OCI-LY1 (cell line): ENCODE measurements at regions not wholly inside any gene's neighbourhood (a gene's known extent, or its start where the extent isn't known, plus 50 kb on each side); places are given as distances from the start of the nearest gene placed in this dataset.

ENCODE experiments used
- H2AFZ ChIP-seq: fragments of 200-600 bp; sonication (generic), shearing (Covaris generic); 2 replicates; pipeline ENCODE4 v1.6.0; 2014; ENCODE audit warnings: antibody characterized with exemption, mild to moderate bottlenecking, low read length
- H3F3A ChIP-seq: fragments of 200-600 bp; sonication (generic), shearing (Covaris generic); 2 replicates; pipeline ENCODE4 v1.6.0; 2014; ENCODE audit warnings: mild to moderate bottlenecking, antibody characterized with exemption, low read length, moderate library complexity; ENCODE audit not compliant: insufficient read depth
- H3K27ac ChIP-seq: fragments of 200-600 bp; sonication (generic); 2 replicates; pipeline ENCODE4 v1.5.1; 2014; ENCODE audit warnings: low read length, mixed run types, mild to moderate bottlenecking, low read depth; ENCODE audit not compliant: poor library complexity, severe bottlenecking
- H3K27me3 ChIP-seq: fragments of 200-600 bp; sonication (generic); 2 replicates; pipeline ENCODE4 v1.6.0; 2014; ENCODE audit warnings: antibody characterized with exemption, mild to moderate bottlenecking, low read length, moderate library complexity; ENCODE audit not compliant: insufficient read depth
- H3K36me3 ChIP-seq: fragments of 200-600 bp; sonication (generic); 2 replicates; pipeline ENCODE4 v1.6.1; 2014; ENCODE audit warnings: mild to moderate bottlenecking, antibody characterized with exemption, low read length, moderate library complexity, mixed read lengths; ENCODE audit not compliant: insufficient read depth
- H3K4me1 ChIP-seq: fragments of 200-600 bp; sonication (generic); 2 replicates; pipeline ENCODE4 v1.5.1; 2014; ENCODE audit warnings: mild to moderate bottlenecking, low read length, moderate library complexity; ENCODE audit not compliant: insufficient read depth, severe bottlenecking
- H3K4me2 ChIP-seq: fragments of 200-600 bp; sonication (generic), shearing (Covaris generic); 2 replicates; pipeline ENCODE4 v1.6.1; 2014; ENCODE audit warnings: low read length
- H3K4me3 ChIP-seq: fragments of 200-600 bp; sonication (generic); 2 replicates; pipeline ENCODE4 v1.5.1; 2014; ENCODE audit warnings: low read length, low read depth, mild to moderate bottlenecking, mixed read lengths; ENCODE audit not compliant: poor library complexity, severe bottlenecking
- H3K79me2 ChIP-seq: fragments of 200-600 bp; shearing (Covaris generic); 2 replicates; pipeline ENCODE4 v1.6.1; 2016; ENCODE audit warnings: mixed run types, low read length, mixed read lengths; ENCODE audit not compliant: insufficient read depth
- H3K9ac ChIP-seq: fragments of 200-600 bp; sonication (generic), shearing (Covaris generic); 2 replicates; pipeline ENCODE4 v1.6.1; 2014; ENCODE audit warnings: mild to moderate bottlenecking, low read length, mixed read lengths
- H3K9me2 ChIP-seq: fragments of 200-600 bp; sonication (generic), shearing (Covaris generic); 2 replicates; pipeline ENCODE4 v1.6.1; 2014; ENCODE audit warnings: low read depth, mild to moderate bottlenecking, low read length, mixed read lengths
- H3K9me3 ChIP-seq: fragments of 200-600 bp; shearing (Covaris generic); 2 replicates; pipeline ENCODE4 v1.6.1; 2014; ENCODE audit warnings: low read length, mixed read lengths
- H4K20me1 ChIP-seq: fragments of 200-600 bp; sonication (generic), shearing (Covaris generic); 2 replicates; pipeline ENCODE4 v1.6.0; 2016; ENCODE audit warnings: mild to moderate bottlenecking, low read length; ENCODE audit not compliant: insufficient read depth
- EZH2 ChIP-seq: fragments of 200-600 bp; sonication (generic), shearing (Covaris generic); IDR thresholded peaks from 2 replicates; pipeline ENCODE4 v1.8.0; 2017; ENCODE audit warnings: borderline replicate concordance, mixed run types, mild to moderate bottlenecking, antibody characterized with exemption, low read length, moderate library complexity, mixed read lengths
- TF ChIP-seq, protein P1 (sequence below): fragments of 200-600 bp; sonication (generic), shearing (Covaris generic); IDR thresholded peaks from 2 replicates; pipeline ENCODE4 v1.5.1; 2017; ENCODE audit warnings: mild to moderate bottlenecking, antibody characterized with exemption, low read length, moderate library complexity, mixed read lengths

DNA sequence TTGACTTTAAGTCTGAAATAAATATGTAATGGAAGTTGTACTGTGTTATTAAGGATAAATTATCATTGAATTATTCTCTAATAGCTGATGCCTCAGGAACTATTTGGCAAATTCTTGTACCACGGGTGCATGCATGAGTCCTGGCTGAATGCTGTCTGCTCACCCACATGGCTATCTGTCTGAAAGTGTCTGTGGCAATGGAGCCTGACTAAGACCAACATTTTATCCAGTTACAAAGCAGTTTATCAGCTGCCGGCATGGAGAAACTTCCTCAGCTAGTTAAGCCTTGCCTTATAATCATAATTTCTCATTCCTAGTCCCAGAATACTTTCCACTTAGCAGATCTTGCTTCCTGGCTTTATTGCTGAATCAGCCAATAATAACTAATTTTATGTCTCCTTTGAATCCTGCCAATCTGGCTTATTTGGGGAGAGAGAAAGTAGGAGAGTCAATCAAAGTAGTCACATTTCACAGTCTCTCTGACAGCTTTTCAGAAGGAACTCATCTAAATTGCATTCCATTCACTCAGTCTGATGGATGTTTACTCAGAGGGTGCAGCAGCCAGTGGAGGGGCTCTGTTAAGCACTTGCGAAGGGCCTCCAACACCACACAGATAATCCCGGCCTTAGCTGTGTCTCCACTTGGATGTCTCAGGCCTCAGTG is 280.6 kb upstream of the CLEC14A start:
- no peak overlapping the region for H2AFZ ChIP-seq
- no peak for TF ChIP-seq EZH2
- TF ChIP-seq, protein P1, sequence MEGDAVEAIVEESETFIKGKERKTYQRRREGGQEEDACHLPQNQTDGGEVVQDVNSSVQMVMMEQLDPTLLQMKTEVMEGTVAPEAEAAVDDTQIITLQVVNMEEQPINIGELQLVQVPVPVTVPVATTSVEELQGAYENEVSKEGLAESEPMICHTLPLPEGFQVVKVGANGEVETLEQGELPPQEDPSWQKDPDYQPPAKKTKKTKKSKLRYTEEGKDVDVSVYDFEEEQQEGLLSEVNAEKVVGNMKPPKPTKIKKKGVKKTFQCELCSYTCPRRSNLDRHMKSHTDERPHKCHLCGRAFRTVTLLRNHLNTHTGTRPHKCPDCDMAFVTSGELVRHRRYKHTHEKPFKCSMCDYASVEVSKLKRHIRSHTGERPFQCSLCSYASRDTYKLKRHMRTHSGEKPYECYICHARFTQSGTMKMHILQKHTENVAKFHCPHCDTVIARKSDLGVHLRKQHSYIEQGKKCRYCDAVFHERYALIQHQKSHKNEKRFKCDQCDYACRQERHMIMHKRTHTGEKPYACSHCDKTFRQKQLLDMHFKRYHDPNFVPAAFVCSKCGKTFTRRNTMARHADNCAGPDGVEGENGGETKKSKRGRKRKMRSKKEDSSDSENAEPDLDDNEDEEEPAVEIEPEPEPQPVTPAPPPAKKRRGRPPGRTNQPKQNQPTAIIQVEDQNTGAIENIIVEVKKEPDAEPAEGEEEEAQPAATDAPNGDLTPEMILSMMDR: no peak
- no peak overlapping the region for H3K4me2 ChIP-seq
- H3K4me3 ChIP-seq: no peak overlapping the region
- no peaks in the 10 kb centered on the region; the same call in 1 of the 2 replicates for H3F3A ChIP-seq
- H3K27me3 ChIP-seq: no peaks in the 10 kb centered on the region
- no peaks in the 10 kb centered on the region for H3K36me3 ChIP-seq
- H3K27ac ChIP-seq: no peak overlapping the region
- H3K9me2 ChIP-seq: no peaks in the 10 kb centered on the region
- no peaks in the 10 kb centered on the region for H3K9me3 ChIP-seq
- H4K20me1 ChIP-seq: no peaks in the 10 kb centered on the region
- no peak overlapping the region for H3K9ac ChIP-seq
- H3K79me2 ChIP-seq: no peaks in the 10 kb centered on the region
- H3K4me1 ChIP-seq: no peaks in the 10 kb centered on the region

DNA sequence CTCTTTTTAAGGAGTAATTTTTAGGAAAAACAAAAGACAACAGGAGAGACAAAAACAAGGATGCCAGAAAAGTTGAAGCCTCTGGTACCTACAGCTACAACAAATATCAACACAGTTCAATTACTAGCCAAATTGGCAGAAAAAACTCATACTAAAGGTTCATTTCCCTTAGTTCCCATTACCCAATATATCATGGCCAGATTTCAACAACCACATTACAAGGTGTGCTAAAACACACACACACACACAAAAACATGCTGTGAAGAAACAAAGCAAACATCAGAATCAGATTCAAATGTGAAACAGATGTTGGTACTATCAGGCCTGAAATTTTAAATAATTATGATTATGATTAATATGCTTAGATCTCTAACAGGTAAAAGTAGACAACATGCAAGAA is 272.7 kb upstream of the CLEC14A start:
- Histone ChIP-seq H3K4me3 (no peak overlapping the region), H3K9me3 (no peaks in the 10 kb centered on the region)

DNA sequence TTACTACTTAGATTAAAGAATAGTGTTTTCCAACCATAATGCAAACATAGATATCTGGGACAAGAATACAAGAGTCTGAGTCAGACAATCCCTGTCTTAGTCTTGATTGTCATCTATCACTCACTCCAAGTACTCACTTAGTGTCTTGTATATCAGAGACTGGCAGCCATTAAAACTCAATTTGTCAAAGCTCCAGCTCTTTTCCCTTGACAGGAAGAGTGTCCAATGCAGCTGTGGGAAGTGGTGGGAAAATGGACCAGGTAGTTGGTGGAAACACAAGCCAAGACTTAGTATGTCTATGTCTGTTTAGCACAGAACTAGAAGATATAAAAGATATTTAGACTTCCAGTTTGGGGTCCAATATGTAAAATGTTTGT is 271.6 kb upstream of the CLEC14A start:
- H3K27ac ChIP-seq: no peak overlapping the region
- no peaks in the 10 kb centered on the region for H3K36me3 ChIP-seq
- H4K20me1 ChIP-seq: no peaks in the 10 kb centered on the region
- H3K4me1 ChIP-seq: no peaks in the 10 kb centered on the region
- H3K9ac ChIP-seq: no peak overlapping the region
- no peaks in the 10 kb centered on the region for H3F3A ChIP-seq
- no peaks in the 10 kb centered on the region for H3K27me3 ChIP-seq
- H3K9me2 ChIP-seq: no peaks in the 10 kb centered on the region
- H2AFZ ChIP-seq: no peak overlapping the region
- H3K79me2 ChIP-seq: no peaks in the 10 kb centered on the region
- H3K4me2 ChIP-seq: no peak overlapping the region
- no peak overlapping the region for H3K4me3 ChIP-seq
- no peak for TF ChIP-seq EZH2
- TF ChIP-seq, protein P1: no peak
- H3K9me3 ChIP-seq: no peaks in the 10 kb centered on the region

More for the DNA sequence above, 272.7 kb upstream of the CLEC14A start:
- no peak overlapping the region for H3K4me2 ChIP-seq
- no peak overlapping the region for H3K27ac ChIP-seq
- no peak overlapping the region for H2AFZ ChIP-seq
- H3K9me2 ChIP-seq: no peaks in the 10 kb centered on the region
- H3F3A ChIP-seq: no peaks in the 10 kb centered on the region
- H3K4me1 ChIP-seq: no peaks in the 10 kb centered on the region
- H3K36me3 ChIP-seq: no peaks in the 10 kb centered on the region
- no peaks in the 10 kb centered on the region for H3K27me3 ChIP-seq
- no peak for TF ChIP-seq EZH2
- TF ChIP-seq, protein P1: no peak
- no peak overlapping the region for H3K9ac ChIP-seq
- no peaks in the 10 kb centered on the region for H4K20me1 ChIP-seq
- H3K79me2 ChIP-seq: no peaks in the 10 kb centered on the region
